ENCODE measurements at regions not wholly inside any gene's neighbourhood (a gene's known extent, or its start where the extent isn't known, plus 50 kb on each side); places are given as distances from the start of the nearest gene placed in this dataset.

DNA sequence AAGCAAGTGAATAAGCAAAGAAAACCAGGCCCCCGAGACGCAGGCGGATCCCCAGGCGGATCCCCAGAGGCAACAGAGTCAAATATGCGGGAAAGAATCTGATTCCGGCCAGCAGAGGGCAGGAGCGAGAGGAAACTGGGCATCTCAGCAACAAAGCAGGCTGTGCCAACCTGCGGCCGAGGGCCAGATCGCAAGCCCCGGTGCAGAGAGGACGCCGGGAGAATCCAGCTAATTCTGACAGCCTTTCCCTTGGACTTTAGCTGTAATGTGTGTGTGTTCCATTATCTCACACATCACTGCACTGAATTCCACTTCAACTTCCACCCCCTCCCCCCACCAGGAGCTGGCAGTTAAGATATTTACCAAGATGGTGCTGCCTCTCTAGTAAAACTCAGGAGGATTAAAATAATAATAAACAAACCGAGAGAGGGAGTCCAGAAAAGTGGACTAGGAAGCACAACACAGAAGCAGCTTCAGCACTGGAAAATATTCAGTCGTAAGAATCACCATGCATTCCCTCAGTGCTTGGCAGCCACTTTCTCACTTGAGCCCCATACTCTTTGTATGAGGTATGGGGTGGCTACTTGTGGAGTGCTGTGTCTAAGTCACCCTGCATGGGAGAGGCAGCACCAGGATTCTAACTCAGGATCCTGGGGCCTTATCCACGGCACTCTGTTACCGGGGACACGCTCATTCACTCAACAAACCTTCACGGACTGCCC lies 66.2 kb upstream of the SNX9 start:
- peak; percentile 67 for DNase-seq

DNA sequence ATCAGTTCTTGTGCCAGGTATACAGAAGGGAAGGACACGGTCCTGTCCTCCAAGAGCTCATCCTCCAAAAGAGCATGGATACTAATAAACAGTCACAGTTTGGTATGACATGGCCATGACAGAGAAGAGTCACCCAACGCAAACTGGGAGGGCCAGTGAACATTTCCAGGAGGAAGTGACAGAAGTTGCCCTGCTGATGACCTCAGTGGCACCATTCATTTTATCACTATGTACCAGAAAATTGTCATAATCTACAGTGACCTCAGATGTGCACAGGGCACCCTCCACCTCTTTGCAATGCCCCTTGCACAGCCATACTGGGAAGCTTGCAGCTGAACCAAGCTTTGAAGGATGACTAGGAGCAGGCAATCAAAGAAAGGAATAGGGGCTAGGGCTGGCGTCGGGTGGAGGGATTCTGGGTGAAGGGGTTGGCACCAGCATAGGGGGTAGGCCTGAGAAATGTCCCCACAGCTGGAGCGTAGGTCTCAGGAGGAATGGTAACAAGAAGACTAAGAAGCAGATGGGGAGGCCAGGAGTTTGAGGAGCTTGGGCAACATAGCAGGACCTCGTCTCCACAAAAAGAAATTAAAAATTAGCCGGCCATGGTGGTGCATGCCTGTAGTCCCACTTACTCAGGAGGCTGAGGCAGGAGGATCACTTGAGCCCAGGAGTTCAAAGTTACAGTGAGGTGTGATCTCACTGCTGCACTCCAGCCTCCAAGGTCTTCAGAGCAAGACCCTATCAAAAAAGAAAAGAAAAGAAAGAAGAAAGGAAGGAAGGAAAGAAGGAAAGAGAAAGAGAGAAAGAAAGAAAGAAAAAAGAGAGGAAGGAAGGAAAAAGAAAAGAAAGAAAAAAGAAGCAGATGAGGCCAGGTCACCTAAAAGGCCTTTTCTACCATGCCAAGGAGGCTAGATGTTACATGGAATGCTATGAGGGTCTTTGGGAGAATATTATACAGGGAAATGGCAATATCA lies 65.3 kb upstream of the SNX9 start:
- DNase-seq, result no peak

DNA sequence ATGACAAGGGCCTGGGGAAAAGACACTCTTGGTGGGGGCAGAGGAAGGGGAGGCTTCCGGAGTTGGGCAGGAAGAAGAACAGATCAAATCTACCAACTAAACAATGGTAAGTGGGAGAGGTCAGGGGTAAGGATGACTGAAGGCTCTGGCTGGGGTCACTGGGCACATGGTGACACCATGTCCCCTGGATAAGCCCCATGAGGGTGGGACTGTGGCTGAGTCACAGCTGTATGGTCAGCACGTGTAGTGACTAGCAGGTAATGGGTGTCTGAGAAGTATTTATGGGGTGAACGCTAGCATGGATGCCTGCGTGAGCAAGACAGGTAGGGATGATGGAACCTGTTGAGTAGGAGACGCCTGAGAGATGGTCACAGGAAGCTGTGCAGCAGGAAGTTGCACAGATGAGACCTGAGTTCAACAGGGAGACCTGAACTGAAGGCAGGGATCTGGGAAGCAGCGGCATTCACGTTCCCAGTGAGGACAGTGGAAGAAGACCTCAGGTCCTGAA lies 64.5 kb upstream of the SNX9 start:
- no peak for DNase-seq

DNA sequence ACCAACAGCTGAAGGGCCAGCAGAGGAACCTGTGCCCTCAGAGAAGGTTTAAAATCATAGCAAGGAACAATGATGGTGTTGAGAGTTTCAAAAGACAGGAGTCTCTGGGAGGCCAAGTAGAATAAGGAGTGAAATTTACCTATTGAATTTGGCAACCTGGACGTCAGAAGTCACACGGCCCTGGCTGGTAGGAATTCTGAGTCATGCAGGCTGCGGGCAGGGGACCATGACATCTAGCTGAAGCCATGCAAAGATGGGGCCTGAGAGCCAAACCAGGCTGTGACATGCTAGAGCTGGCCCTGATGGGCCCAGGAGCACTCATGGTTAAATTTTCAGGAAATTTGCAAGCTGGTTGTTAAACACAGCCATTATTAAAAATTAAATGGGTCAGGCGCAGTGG lies 64.0 kb upstream of the SNX9 start:
- DNase-seq, result no peak

DNA sequence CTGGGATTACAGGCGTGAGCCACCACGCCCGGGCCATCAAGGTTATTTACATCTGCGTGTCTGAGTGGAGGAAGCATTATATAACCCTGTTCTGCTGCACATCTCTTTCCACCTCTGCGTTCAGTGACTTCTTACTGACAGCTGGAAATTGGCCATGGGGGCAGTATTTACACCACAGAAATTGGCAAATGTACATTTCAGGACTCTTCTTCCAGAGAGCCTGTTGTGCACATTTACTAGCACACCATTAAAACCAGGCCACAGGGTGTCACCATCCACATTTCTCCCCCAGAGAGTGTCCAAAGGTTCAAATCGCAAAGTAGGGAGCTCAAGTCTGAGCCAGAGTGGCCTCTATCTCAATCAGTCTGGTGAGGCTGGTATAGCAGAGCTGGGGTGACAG lies 62.9 kb upstream of the SNX9 start:
- DNase-seq, result no peak

- no peak for DNase-seq
Measured at GRCh38 chr6:157760589-157761330, 62.3 kb upstream of the SNX9 start.

DNA sequence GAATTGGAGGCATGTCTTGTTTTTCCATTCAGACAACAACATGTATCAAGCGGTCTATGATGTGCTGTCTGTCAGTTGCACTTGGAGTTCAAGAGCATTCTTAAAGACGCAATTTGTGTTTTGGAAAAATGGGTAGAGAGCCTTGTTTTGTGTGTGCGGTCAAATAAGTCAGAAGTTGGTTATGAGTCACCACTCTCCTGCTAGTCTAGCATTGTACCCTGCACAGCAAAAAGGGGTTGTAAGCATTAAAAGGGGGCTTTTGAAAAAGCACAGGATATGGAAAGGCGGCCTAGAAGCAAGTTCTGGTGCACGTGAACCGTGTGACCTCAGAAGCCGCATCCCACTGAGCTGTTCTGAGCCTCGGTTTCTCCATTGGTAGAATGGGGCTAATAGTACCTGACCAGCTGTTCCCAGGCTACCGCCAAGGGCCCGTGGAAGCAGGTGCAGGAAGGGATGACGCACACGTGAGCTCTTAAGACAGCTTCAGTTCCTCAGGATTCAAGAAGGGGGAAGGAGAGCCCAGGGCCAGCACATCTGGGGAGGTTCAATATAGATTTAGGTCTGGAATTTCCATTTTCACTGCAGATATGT lies 61.6 kb upstream of the SNX9 start:
- DNase-seq, result no peak

GRCh38 chr6:157761926-157762325 lies 61.1 kb upstream of the SNX9 start:
- DNase-seq, result no peak

GRCh38 chr6:157762636-157763035 lies 60.4 kb upstream of the SNX9 start:
- DNase-seq, result no peak

DNA sequence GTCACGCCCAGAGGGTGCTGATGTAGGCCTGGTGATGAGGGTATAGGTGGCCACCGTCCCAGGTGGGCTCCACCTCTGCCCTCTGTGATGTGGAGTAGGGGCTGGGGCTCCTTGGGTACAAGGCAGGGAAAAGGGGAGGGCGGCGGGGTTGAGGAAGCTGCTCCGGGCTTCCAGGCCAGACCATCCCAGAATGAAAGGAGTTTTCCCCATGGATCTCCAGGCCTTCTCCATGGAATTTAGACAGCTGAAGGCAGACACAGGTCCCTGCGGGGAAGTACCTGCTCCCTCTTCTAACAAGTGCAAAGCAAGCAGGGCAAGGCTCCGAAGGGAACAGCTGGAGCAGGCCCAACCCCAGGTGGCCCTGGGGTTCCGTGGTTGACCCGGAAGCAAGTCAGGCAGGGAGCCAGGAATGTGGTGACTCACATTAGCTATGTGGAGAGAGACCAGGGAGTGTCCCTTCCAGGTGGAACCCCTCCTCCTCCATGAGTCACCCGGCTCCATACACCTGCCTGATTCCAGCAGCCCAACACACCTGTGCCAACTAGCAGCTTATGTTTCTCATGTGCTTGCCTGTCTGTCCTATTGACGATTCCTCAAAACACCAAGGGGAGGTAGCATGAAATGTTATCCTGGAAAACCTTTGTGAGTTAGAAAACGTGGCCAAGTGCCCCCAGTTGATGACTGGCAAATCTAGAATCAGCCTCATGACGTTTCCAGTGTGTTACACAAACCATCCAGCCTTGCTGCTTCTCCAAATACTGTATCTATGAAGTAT lies 59.7 kb upstream of the SNX9 start:
- peak; percentile 52 for DNase-seq

DNA sequence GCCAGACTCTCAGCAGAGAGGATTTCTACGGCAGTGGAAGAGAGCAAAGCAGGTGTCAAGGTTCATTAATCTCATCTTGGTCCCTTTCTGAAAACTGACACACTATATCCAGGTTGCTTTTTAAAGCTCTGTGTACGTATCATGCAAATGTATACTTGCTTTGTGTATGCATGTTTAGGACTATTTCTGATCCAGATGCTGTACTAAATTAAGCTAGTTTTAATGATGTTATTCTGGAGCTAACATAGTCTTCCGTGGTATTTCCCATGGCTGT lies 59.2 kb upstream of the SNX9 start:
- no peak for DNase-seq

GRCh38 chr6:157764178-157765068 lies 58.6 kb upstream of the SNX9 start:
- DNase-seq, result no peak

GRCh38 chr6:157766901-157767774 lies 55.9 kb upstream of the SNX9 start:
- DNase-seq, result no peak

- no peak for DNase-seq
Measured at GRCh38 chr6:157767775-157768156, 55.3 kb upstream of the SNX9 start.

DNA sequence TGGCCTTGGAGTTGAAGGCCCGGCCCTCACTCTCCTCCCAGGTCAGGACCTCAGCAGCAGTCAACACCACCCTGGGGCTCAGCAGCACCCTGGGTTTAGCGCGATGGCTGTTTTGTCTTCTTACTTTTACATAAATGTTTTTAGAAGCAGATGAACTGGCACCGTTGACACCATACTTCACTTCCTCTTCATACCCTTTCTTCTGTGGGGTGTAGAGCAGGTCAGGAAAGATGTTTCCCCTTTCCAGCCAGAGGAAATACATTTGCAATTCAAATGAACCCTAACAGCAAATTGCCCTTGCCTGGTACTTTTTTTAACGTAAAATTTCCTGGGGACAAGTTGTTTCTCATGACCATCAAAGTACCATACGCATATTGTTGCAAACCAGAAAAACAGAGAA lies 54.7 kb upstream of the SNX9 start:
- no peak for DNase-seq

DNA sequence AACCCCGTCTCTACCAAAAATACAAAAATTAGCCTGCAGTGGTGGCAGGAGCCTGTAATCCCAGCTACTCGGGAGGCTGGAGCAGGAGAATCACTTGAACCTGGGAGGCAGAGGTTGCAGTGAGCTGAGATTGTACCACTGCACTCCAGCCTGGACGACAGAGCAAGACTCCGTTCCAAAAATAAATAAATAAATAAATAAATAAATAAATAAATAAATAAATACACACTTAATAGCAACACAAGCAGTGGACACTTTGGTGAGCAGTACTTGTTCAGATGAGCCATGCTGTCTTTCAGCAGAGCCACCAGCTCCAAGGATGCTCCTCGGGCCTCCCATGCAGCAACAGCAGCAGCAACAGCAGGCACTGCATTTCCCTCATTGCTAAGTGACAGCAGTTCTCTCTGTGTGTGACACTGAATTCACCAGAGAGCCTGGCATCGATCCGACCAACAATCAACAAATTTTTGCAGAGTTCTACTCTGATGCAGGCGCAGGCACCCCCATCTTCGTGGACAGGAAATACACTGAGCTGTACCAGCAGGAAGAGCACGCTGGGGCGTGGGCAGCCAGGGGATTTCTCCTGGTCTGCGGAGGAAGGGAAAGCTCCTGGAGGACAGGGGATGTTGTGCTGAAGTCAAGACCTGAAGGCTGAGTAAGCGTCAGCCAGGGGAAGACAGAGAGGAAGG lies 54.0 kb upstream of the SNX9 start:
- no peak for DNase-seq

DNA sequence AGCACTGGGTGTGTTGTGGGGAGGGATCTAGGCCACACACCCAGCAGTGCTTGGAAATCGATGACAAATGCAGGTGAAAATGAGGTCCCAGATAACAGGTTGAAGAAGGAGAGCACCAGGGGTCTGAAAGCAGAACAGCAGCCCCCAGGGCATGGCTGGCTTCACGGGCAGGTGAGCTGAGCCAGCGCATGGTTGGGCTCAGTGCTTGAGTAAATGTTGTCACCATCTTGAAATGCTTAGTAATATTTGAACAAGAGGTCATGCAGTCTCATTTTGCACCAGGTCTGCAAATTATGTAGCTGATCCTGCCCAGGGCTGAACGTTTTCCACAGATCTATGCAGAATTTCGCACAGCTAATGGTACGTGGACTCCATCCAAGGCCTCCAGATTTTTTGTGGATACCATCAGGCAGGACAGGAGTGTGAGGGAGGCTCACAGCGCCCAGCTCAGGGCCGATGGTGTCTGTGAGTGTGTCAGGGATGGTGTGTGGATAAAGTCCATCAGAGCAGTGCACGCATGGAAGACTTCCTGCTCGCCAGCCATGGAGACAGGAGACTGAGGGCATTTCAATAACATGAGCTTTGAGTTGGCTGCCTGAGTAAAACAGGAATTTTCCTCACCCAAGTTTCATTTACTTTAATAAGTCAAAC lies 53.1 kb upstream of the SNX9 start:
- no peak for DNase-seq

DNA sequence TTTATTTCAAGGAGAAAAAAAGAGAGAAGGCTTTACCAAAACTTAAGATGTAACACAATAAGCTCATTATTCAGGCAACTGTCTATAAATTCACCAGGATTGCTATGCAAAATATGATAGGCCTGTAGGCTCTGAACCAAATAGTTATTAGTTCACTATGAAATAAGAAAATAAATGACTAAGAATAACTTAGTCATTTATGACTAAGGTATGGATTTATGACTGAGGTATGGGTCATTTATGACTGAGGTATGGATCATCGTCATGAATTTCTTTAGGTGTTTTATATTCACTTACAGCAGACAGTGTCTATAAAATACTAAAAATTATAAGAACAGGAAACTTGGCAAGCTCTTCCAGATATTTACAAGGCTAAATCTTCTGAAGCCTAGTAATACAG lies 52.1 kb upstream of the SNX9 start:
- DNase-seq, result no peak

GRCh38 chr6:157772820-157773219 lies 50.2 kb upstream of the SNX9 start:
- no peak for DNase-seq

Measured in NCI-H1417 treated with DMSO at 0.1 percent for 48 hours (cell line).